Ishikawa (cell line): ENCODE measurements at regions not wholly inside any gene's neighbourhood (a gene's known extent, or its start where the extent isn't known, plus 50 kb on each side); places are given as distances from the start of the nearest gene placed in this dataset.

Experiments
- EP300 ChIP-seq: IDR thresholded peaks from 2 replicates; pipeline ENCODE4 v1.6.1; 2012; ENCODE audit warnings: borderline replicate concordance
- YY1 ChIP-seq: IDR thresholded peaks from 2 replicates; pipeline ENCODE4 v1.6.1; 2012; ENCODE audit warnings: low read depth
- TF ChIP-seq, protein P1 (sequence below): IDR thresholded peaks from 2 replicates; pipeline ENCODE4 v1.6.1; 2012; ENCODE audit warnings: low read depth, mild to moderate bottlenecking
- TF ChIP-seq, protein P2 (sequence below): IDR thresholded peaks from 2 replicates; pipeline ENCODE4 v1.6.1; 2012

DNA sequence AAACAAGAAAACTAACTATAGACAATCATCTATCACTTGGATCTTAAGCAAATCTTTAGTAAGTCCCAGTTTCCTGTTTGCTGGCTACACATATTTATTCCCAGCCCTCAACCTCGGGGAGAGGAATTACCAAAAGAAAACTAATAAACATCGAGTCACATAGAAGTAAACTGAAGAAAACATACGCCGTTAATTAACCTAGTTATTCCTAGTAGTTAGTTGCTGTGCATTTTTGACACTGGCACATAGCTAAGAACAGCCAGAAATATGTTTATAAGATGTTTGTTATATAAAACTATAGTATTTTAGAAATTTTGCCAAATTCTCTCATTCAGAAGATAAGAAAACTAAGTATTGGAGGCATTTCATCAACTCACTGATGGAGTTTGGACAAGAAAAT lies 407.2 kb upstream of the ARHGEF26 start:
- TF ChIP-seq, protein P1, sequence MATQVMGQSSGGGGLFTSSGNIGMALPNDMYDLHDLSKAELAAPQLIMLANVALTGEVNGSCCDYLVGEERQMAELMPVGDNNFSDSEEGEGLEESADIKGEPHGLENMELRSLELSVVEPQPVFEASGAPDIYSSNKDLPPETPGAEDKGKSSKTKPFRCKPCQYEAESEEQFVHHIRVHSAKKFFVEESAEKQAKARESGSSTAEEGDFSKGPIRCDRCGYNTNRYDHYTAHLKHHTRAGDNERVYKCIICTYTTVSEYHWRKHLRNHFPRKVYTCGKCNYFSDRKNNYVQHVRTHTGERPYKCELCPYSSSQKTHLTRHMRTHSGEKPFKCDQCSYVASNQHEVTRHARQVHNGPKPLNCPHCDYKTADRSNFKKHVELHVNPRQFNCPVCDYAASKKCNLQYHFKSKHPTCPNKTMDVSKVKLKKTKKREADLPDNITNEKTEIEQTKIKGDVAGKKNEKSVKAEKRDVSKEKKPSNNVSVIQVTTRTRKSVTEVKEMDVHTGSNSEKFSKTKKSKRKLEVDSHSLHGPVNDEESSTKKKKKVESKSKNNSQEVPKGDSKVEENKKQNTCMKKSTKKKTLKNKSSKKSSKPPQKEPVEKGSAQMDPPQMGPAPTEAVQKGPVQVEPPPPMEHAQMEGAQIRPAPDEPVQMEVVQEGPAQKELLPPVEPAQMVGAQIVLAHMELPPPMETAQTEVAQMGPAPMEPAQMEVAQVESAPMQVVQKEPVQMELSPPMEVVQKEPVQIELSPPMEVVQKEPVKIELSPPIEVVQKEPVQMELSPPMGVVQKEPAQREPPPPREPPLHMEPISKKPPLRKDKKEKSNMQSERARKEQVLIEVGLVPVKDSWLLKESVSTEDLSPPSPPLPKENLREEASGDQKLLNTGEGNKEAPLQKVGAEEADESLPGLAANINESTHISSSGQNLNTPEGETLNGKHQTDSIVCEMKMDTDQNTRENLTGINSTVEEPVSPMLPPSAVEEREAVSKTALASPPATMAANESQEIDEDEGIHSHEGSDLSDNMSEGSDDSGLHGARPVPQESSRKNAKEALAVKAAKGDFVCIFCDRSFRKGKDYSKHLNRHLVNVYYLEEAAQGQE: no peak
- TF ChIP-seq, protein P2, sequence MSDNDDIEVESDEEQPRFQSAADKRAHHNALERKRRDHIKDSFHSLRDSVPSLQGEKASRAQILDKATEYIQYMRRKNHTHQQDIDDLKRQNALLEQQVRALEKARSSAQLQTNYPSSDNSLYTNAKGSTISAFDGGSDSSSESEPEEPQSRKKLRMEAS: no peak
- TF ChIP-seq EP300 (no peak), YY1 (no peak)
